ENCODE measurements at regions not wholly inside any gene's neighbourhood (a gene's known extent, or its start where the extent isn't known, plus 50 kb on each side); places are given as distances from the start of the nearest gene placed in this dataset.
"Not testable (repeated sequence)": the region's sequence is repeated elsewhere in the genome, so short reads cannot be mapped to it uniquely, and the experiment has no call there.

- peak; percentile 6 for DNase-seq (ENCODE audit: low spot score)
Observed at GRCh38 chr5:107068782-107069181, 602.0 kb downstream of the EFNA5 start.

GRCh38 chr5:107067395-107067794 is 603.3 kb downstream of the EFNA5 start:
- DNase-seq (ENCODE audit: low spot score) = peak; percentile 69

GRCh38 chr5:107063511-107063910 is 607.2 kb downstream of the EFNA5 start:
- DNase-seq (ENCODE audit: low spot score) = no peak

- no peak for DNase-seq (ENCODE audit: low spot score)
Observed at GRCh38 chr5:107058803-107059202, 611.9 kb downstream of the EFNA5 start.

GRCh38 chr5:107058235-107058634 is 612.5 kb downstream of the EFNA5 start:
- DNase-seq (ENCODE audit: low spot score) = no peak

- no peak for DNase-seq (ENCODE audit: low spot score)
Observed at GRCh38 chr5:107056278-107056677, 614.5 kb downstream of the EFNA5 start.

- DNase-seq (ENCODE audit: low spot score) = no peak
Observed at GRCh38 chr5:107047048-107047447, 623.7 kb downstream of the EFNA5 start.

- no peak for DNase-seq (ENCODE audit: low spot score)
Observed at GRCh38 chr5:107043665-107044064, 627.1 kb downstream of the EFNA5 start.

GRCh38 chr5:107040907-107041306 is 629.8 kb downstream of the EFNA5 start:
- DNase-seq (ENCODE audit: low spot score) = no peak

- no peak for DNase-seq (ENCODE audit: low spot score)
Observed at GRCh38 chr5:107032629-107033028, 638.1 kb downstream of the EFNA5 start.

GRCh38 chr5:107028938-107029337 is 641.8 kb downstream of the EFNA5 start:
- DNase-seq (ENCODE audit: low spot score) = no peak

- no peak for DNase-seq (ENCODE audit: low spot score)
Observed at GRCh38 chr5:107025712-107026497, 644.8 kb downstream of the EFNA5 start.

- no peak for DNase-seq (ENCODE audit: low spot score)
Observed at GRCh38 chr5:107023732-107024131, 647.0 kb downstream of the EFNA5 start.

GRCh38 chr5:107021575-107021974 is 649.2 kb downstream of the EFNA5 start:
- DNase-seq (ENCODE audit: low spot score) = no peak

GRCh38 chr5:107020626-107021025 is 650.1 kb downstream of the EFNA5 start:
- no peak for DNase-seq (ENCODE audit: low spot score)

- no peak for DNase-seq (ENCODE audit: low spot score)
Observed at GRCh38 chr5:107017616-107018015, 653.1 kb downstream of the EFNA5 start.

- no peak for DNase-seq (ENCODE audit: low spot score)
Observed at GRCh38 chr5:107012371-107012770, 658.4 kb downstream of the EFNA5 start.

- DNase-seq (ENCODE audit: low spot score) = no peak
Observed at GRCh38 chr5:107011605-107012004, 659.1 kb downstream of the EFNA5 start.

GRCh38 chr5:107010060-107010459 is 660.7 kb downstream of the EFNA5 start:
- DNase-seq (ENCODE audit: low spot score) = no peak

GRCh38 chr5:107005653-107006052 is 665.1 kb downstream of the EFNA5 start:
- DNase-seq (ENCODE audit: low spot score) = no peak

- no peak for DNase-seq (ENCODE audit: low spot score)
Observed at GRCh38 chr5:107005161-107005560, 665.6 kb downstream of the EFNA5 start.

GRCh38 chr5:107002115-107002514 is 668.6 kb downstream of the EFNA5 start:
- no peak for DNase-seq (ENCODE audit: low spot score)

GRCh38 chr5:106999506-106999905 is 671.2 kb downstream of the EFNA5 start:
- not testable (repeated sequence) for DNase-seq (ENCODE audit: low spot score)

GRCh38 chr5:106986006-106986405 is 684.7 kb downstream of the EFNA5 start:
- DNase-seq (ENCODE audit: low spot score) = no peak
